Panc1 (cell line): ENCODE measurements at regions not wholly inside any gene's neighbourhood (a gene's known extent, or its start where the extent isn't known, plus 50 kb on each side); places are given as distances from the start of the nearest gene placed in this dataset.

Experiments used
- ATAC-seq: fragments of 200-7000 bp; cut with Tn5 transposase; 2 replicates; pipeline ENCODE4 v1.9.1; 2020; ENCODE audit warnings: mild to moderate bottlenecking, moderate library complexity
- BruUV-seq: library from RNA; stranded (reverse); fragments of 400-500 nt; replicated peaks from 2 replicates; lab custom pipeline; 2021; lab: Mats Ljungman, UMichigan
- CTCF ChIA-PET: fragments of 300-600 bp; sonication (Branson Sonifier 250); formaldehyde crosslinking; loops from one replicate; lab custom pipeline; 2022; ENCODE audit warnings: antibody characterized with exemption; lab: Charles Lee
- POLR2A ChIA-PET: fragments of 300-600 bp; sonication (Branson Sonifier 250); formaldehyde crosslinking; loops from one replicate; lab custom pipeline; 2022; ENCODE audit warnings: antibody characterized with exemption; lab: Charles Lee
- DNase-seq: peaks from one replicate; pipeline ENCODE4 v3.0.0-alpha.2; 2010; ENCODE audit warnings: low read depth, low spot score
- H3K27ac ChIP-seq: 2 replicates; pipeline ENCODE4 v1.5.1; 2011; ENCODE audit warnings: mild to moderate bottlenecking, low read length, inconsistent platforms
- H3K27me3 ChIP-seq: fragments of 200-500 bp; sonication (Bioruptor generic); 2 replicates; pipeline ENCODE4 v1.6.0; 2014; ENCODE audit warnings: low read length, inconsistent platforms; ENCODE audit not compliant: control insufficient read depth, insufficient read depth
- H3K36me3 ChIP-seq: fragments of 200-500 bp; sonication (Bioruptor generic); 2 replicates; pipeline ENCODE4 v1.5.1; 2014; ENCODE audit warnings: inconsistent platforms, mild to moderate bottlenecking, low read length, moderate library complexity; ENCODE audit not compliant: control insufficient read depth, insufficient read depth
- H3K4me1 ChIP-seq: 2 replicates; pipeline ENCODE4 v1.5.1; 2011; ENCODE audit warnings: inconsistent platforms, mild to moderate bottlenecking, low read length, moderate library complexity; ENCODE audit not compliant: control insufficient read depth, insufficient read depth
- H3K4me3 ChIP-seq, 2 experiments: 2 replicates each; pipeline ENCODE4 v1.5.1; 2011 to 2012; ENCODE audit warnings: low read depth in 2 of 2, low read length in 2 of 2, mild to moderate bottlenecking in 2 of 2, inconsistent platforms in 1 of 2, moderate library complexity in 1 of 2
- H3K9me3 ChIP-seq: fragments of 200-500 bp; sonication (Bioruptor generic); 2 replicates; pipeline ENCODE4 v1.5.1; 2014; ENCODE audit warnings: low read depth, mild to moderate bottlenecking, inconsistent platforms, low read length, moderate library complexity; ENCODE audit not compliant: control insufficient read depth, insufficient read depth
- CTCF ChIP-seq: fragments of 450-650 bp; IDR thresholded peaks from 2 replicates; pipeline ENCODE4 v1.5.1; 2017; ENCODE audit warnings: mild to moderate bottlenecking
- TCF7L2 ChIP-seq: IDR thresholded peaks from 2 replicates; pipeline ENCODE4 v1.6.1; 2011; ENCODE audit warnings: mild to moderate bottlenecking, low read depth, low read length, inconsistent platforms
- in situ Hi-C: cut with HindIII; loops from 2 replicates; pipeline ENCODE4 v1.10.0; 2016; ENCODE audit warnings: low sequenced_read_pairs, low pct_unique_long_range_greater_than_20kb
- intact Hi-C: fragments of 100-400 bp; cut with micrococcal nuclease; formaldehyde crosslinking; loops from one replicate; pipeline ENCODE4 v1.10.0; 2022; ENCODE audit not compliant: unreplicated experiment
- TF ChIP-seq, protein P1 (sequence below), 2 experiments: IDR thresholded peaks; 2 replicates each; pipeline ENCODE4 v1.6.1; 2011 to 2012; ENCODE audit warnings: low read depth in 2 of 2, control low read depth in 1 of 2, low read length in 1 of 2, mild to moderate bottlenecking in 1 of 2, moderate library complexity in 1 of 2; ENCODE audit not compliant: insufficient read depth in 1 of 2

DNA sequence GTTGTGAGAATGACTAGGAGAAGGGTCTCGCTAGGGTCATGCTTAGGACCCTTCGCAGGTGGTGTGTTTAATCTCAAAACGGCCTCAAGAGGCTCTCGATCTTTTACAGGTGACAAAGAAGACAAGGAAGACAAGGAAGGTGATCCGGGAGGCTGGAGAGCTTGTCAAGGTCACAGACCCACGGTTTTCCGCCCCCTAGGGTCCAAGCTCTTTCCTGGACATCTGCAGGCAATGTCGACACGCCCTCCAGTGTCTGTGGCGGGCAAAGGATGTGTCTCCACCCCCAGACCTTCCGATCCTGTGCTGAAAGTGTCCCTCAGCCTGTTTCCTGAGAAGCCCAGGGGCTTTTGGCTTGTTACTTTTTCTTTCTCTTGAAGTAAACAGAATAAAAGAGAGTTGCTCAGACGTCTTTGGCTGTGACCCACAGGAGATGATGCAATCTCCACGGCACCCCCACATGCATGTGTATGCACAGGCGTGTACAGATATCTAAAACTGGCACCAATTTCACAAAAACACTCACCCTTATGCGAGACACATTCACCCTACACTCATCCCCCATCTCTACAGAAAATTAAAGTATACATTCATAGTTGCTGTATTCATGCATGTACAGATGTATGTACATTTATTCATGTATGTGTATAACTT lies 108.8 kb downstream of the KLF13 start:
- H3K9me3 ChIP-seq: no peaks in the 10 kb centered on the region
- ChIA-PET POLR2A (no interaction called here), CTCF (interaction anchor here (0.6 to 1.6 kb wide), 5 partner anchors 36 to 461 kb away, joined by 5 to 12 read pairs (median 6); no protein-coding TSS in a partner anchor)
- H3K27me3 ChIP-seq: no peaks in the 10 kb centered on the region
- in situ Hi-C loops: no loop called here
- no peaks in the 10 kb centered on the region for H3K36me3 ChIP-seq
- DNase-seq: no peak
- peak overlapping the region; percentile 51; the same call in 1 of the 2 replicates for H3K27ac ChIP-seq
- TF ChIP-seq TCF7L2 (no peak), CTCF (peak; percentile 90)
- BruUV-seq: no TSS peak
- 0 out of 2 replicates have a peak, but pooled peaks cover 3% of the 10 kb centered on the region for H3K4me1 ChIP-seq
- H3K4me3 ChIP-seq: peak overlapping the region in 1 of 2 experiments; percentile 34; a peak in 2 of 4 replicates
- intact Hi-C loops: no loop called here
- ATAC-seq: peak; percentile 87

GRCh38 chr15:31435912-31436628 lies 109.4 kb downstream of the KLF13 start:
- no peak for DNase-seq
- H3K9me3 ChIP-seq: no peaks in the 10 kb centered on the region
- no peak for ATAC-seq
- BruUV-seq: no TSS peak
- ChIA-PET POLR2A (no interaction called here), CTCF (interaction anchor here (0.6 to 1.6 kb wide), 3 partner anchors 36 to 133 kb away, joined by 6 to 12 read pairs (median 9); no protein-coding TSS in a partner anchor)
- intact Hi-C loops: no loop called here
- TF ChIP-seq CTCF: no peak
- no peak for TF ChIP-seq TCF7L2
- TF ChIP-seq, protein P1, sequence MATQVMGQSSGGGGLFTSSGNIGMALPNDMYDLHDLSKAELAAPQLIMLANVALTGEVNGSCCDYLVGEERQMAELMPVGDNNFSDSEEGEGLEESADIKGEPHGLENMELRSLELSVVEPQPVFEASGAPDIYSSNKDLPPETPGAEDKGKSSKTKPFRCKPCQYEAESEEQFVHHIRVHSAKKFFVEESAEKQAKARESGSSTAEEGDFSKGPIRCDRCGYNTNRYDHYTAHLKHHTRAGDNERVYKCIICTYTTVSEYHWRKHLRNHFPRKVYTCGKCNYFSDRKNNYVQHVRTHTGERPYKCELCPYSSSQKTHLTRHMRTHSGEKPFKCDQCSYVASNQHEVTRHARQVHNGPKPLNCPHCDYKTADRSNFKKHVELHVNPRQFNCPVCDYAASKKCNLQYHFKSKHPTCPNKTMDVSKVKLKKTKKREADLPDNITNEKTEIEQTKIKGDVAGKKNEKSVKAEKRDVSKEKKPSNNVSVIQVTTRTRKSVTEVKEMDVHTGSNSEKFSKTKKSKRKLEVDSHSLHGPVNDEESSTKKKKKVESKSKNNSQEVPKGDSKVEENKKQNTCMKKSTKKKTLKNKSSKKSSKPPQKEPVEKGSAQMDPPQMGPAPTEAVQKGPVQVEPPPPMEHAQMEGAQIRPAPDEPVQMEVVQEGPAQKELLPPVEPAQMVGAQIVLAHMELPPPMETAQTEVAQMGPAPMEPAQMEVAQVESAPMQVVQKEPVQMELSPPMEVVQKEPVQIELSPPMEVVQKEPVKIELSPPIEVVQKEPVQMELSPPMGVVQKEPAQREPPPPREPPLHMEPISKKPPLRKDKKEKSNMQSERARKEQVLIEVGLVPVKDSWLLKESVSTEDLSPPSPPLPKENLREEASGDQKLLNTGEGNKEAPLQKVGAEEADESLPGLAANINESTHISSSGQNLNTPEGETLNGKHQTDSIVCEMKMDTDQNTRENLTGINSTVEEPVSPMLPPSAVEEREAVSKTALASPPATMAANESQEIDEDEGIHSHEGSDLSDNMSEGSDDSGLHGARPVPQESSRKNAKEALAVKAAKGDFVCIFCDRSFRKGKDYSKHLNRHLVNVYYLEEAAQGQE (IDR thresholded peaks at IDR 0.05; ENCODE audit: insufficient read depth in 1 of 2, low read depth in 2 of 2, low read length in 1 of 2): no peak
- H3K4me1 ChIP-seq: 0 out of 2 replicates have a peak, but pooled peaks cover 3% of the 10 kb centered on the region
- H3K36me3 ChIP-seq: no peaks in the 10 kb centered on the region
- peak overlapping the region; percentile 51; the same call in 1 of the 2 replicates for H3K27ac ChIP-seq
- in situ Hi-C loops: no loop called here
- no peaks in the 10 kb centered on the region for H3K27me3 ChIP-seq
- H3K4me3 ChIP-seq: no peak overlapping the region
